ENCODE measurements at regions not wholly inside any gene's neighbourhood (a gene's known extent, or its start where the extent isn't known, plus 50 kb on each side); places are given as distances from the start of the nearest gene placed in this dataset.
A peak's percentile ranks its signal among the peaks of the same experiment; 100 is the strongest.

DNA sequence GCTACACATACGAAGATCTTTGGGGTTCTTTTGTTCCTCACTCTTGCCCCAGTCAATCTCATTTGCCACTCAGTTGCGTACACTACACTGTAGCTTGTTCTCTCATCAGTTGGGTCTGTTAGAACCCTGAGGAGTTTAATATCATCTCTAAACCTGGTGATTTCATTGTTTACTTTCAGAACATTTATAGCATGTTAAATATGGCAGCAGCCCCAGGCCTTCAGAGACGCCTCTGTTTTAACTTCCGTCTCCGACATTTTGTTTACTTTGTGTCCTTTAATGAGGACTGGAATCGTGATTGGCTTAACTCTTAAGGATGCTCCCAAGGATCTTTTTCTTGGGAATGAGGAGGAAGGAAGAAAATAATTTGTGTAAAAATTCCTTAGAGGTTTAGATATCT lies 510.1 kb downstream of the NR2F1-AS1 start:
- H4K20me1 ChIP-seq (ENCODE audit: insufficient read depth, low read length), result no peaks in the 10 kb centered on the region
- no peaks in the 10 kb centered on the region for H3K36me3 ChIP-seq (ENCODE audit: insufficient read depth, low read length)
- H3K4me3 ChIP-seq (ENCODE audit: insufficient read depth, low read length), result no peak overlapping the region
- DNase-seq (ENCODE audit: insufficient read length, low spot score, missing footprints), result no peak
- H3K9me3 ChIP-seq (ENCODE audit: low read depth, low read length), result no peaks in the 10 kb centered on the region
- H2AFZ ChIP-seq (ENCODE audit: low read length), result peak overlapping the region; percentile 54
- no peaks in the 10 kb centered on the region for H3K27me3 ChIP-seq (ENCODE audit: insufficient read depth, low read length)
- H3K4me1 ChIP-seq (ENCODE audit: insufficient read depth, low read length), result peaks cover 13% of the 10 kb centered on the region
- no peak overlapping the region for H3K4me2 ChIP-seq (ENCODE audit: insufficient read depth, low read length)
- TF ChIP-seq, protein P1, sequence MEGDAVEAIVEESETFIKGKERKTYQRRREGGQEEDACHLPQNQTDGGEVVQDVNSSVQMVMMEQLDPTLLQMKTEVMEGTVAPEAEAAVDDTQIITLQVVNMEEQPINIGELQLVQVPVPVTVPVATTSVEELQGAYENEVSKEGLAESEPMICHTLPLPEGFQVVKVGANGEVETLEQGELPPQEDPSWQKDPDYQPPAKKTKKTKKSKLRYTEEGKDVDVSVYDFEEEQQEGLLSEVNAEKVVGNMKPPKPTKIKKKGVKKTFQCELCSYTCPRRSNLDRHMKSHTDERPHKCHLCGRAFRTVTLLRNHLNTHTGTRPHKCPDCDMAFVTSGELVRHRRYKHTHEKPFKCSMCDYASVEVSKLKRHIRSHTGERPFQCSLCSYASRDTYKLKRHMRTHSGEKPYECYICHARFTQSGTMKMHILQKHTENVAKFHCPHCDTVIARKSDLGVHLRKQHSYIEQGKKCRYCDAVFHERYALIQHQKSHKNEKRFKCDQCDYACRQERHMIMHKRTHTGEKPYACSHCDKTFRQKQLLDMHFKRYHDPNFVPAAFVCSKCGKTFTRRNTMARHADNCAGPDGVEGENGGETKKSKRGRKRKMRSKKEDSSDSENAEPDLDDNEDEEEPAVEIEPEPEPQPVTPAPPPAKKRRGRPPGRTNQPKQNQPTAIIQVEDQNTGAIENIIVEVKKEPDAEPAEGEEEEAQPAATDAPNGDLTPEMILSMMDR (IDR thresholded peaks at IDR 0.05; ENCODE audit: extremely low read depth, low read depth, low read length), result no peak
- H3K79me2 ChIP-seq (ENCODE audit: insufficient read depth, low read length), result no peaks in the 10 kb centered on the region
- no peak overlapping the region for H3K27ac ChIP-seq (ENCODE audit: low read depth, low read length)

DNA sequence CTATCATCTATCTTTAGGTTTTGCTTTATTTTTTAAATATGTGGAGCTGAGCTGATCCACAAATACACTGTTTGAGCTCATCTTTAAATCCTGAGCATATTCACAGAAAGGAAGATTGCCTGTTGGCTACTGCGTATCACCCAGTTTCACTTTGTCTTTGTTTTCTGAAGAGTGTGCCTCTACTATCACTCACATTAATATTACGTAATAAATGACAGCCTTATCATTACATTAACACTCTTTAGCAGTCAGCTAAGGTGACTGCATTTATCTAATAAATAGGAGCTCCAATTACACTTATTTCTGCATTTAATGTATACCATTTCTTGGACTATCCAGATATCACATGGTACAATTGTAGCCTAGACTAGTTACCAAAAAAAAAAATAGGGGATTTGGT lies 511.7 kb downstream of the NR2F1-AS1 start:
- Histone ChIP-seq H3K9me3 (ENCODE audit: low read depth, low read length) (no peaks in the 10 kb centered on the region), H2AFZ (ENCODE audit: low read length) (peak overlapping the region; percentile 16), H3K27me3 (ENCODE audit: insufficient read depth, low read length) (no peaks in the 10 kb centered on the region), H3K27ac (ENCODE audit: low read depth, low read length) (no peak overlapping the region), H3K36me3 (ENCODE audit: insufficient read depth, low read length) (no peaks in the 10 kb centered on the region), H3K4me3 (ENCODE audit: insufficient read depth, low read length) (no peak overlapping the region), H3K4me2 (ENCODE audit: insufficient read depth, low read length) (no peak overlapping the region), H4K20me1 (ENCODE audit: insufficient read depth, low read length) (no peaks in the 10 kb centered on the region), H3K79me2 (ENCODE audit: insufficient read depth, low read length) (no peaks in the 10 kb centered on the region), H3K4me1 (ENCODE audit: insufficient read depth, low read length) (peaks cover 9% of the 10 kb centered on the region)
- TF ChIP-seq, protein P1 (IDR thresholded peaks at IDR 0.05; ENCODE audit: extremely low read depth, low read depth, low read length), result no peak
- DNase-seq (ENCODE audit: insufficient read length, low spot score, missing footprints), result no peak

DNA sequence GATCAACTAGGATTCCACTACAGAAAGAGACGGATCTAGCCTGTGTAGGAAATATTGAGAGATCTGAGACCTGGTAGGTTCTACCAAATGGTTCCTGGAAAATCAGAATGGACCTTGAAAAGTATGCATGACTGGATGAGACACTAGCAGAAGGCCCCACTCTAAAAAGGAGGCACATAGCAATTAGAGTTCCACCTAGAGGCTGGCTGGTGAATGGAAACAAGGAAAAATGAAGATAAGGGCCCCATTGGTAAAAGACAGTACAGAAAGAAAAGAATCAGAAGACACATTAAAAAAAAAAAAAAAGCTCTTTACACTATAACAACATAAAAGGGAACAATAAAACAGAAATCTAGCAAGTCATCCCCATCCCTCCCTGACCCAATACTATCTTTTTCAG lies 518.5 kb downstream of the NR2F1-AS1 start:
- Histone ChIP-seq H3K36me3 (ENCODE audit: insufficient read depth, low read length) (no peaks in the 10 kb centered on the region), H3K27ac (ENCODE audit: low read depth, low read length) (no peak overlapping the region), H3K9me3 (ENCODE audit: low read depth, low read length) (no peaks in the 10 kb centered on the region), H3K4me3 (ENCODE audit: insufficient read depth, low read length) (no peak overlapping the region), H3K4me2 (ENCODE audit: insufficient read depth, low read length) (no peak overlapping the region), H4K20me1 (ENCODE audit: insufficient read depth, low read length) (no peaks in the 10 kb centered on the region), H3K4me1 (ENCODE audit: insufficient read depth, low read length) (peaks cover 14% of the 10 kb centered on the region), H3K79me2 (ENCODE audit: insufficient read depth, low read length) (no peaks in the 10 kb centered on the region), H3K27me3 (ENCODE audit: insufficient read depth, low read length) (no peaks in the 10 kb centered on the region), H2AFZ (ENCODE audit: low read length) (peak overlapping the region; percentile 67)
- TF ChIP-seq, protein P1 (IDR thresholded peaks at IDR 0.05; ENCODE audit: extremely low read depth, low read depth, low read length), result peak; percentile 34
- DNase-seq (ENCODE audit: insufficient read length, low spot score, missing footprints), result no peak

DNA sequence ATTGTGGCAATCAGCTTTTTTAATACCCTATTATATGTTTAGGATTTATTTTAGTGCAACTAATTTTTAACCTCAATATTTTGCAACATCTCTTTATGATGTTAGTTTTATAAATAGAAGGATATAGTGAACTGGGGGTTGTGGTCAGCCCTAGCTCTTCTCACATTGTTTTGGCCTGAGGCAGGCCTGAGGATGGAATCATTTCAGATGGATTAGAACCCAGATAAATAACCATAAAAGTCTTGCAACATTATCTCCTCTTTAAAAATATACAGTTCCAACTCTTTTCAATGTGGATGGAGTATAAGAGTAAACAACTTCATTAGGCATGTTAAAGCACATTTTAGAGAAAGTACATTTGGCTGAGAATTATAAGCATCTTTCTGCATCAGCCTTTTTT lies 522.7 kb downstream of the NR2F1-AS1 start:
- DNase-seq (ENCODE audit: insufficient read length, low spot score, missing footprints), result peak; percentile 42
- H3K4me2 ChIP-seq (ENCODE audit: insufficient read depth, low read length), result peak overlapping the region; percentile 12

More for the DNA sequence above, 522.7 kb downstream of the NR2F1-AS1 start:
- Histone ChIP-seq H3K27me3 (ENCODE audit: insufficient read depth, low read length) (no peaks in the 10 kb centered on the region), H2AFZ (ENCODE audit: low read length) (no peak overlapping the region), H3K9me3 (ENCODE audit: low read depth, low read length) (no peaks in the 10 kb centered on the region), H3K79me2 (ENCODE audit: insufficient read depth, low read length) (no peaks in the 10 kb centered on the region), H3K27ac (ENCODE audit: low read depth, low read length) (no peak overlapping the region), H4K20me1 (ENCODE audit: insufficient read depth, low read length) (no peaks in the 10 kb centered on the region), H3K4me1 (ENCODE audit: insufficient read depth, low read length) (peaks cover 14% of the 10 kb centered on the region), H3K36me3 (ENCODE audit: insufficient read depth, low read length) (no peaks in the 10 kb centered on the region), H3K4me3 (ENCODE audit: insufficient read depth, low read length) (no peak overlapping the region)
- TF ChIP-seq, protein P1 (IDR thresholded peaks at IDR 0.05; ENCODE audit: extremely low read depth, low read depth, low read length), result no peak
